ENCODE measurements at regions not wholly inside any gene's neighbourhood (a gene's known extent, or its start where the extent isn't known, plus 50 kb on each side); places are given as distances from the start of the nearest gene placed in this dataset.

DNA sequence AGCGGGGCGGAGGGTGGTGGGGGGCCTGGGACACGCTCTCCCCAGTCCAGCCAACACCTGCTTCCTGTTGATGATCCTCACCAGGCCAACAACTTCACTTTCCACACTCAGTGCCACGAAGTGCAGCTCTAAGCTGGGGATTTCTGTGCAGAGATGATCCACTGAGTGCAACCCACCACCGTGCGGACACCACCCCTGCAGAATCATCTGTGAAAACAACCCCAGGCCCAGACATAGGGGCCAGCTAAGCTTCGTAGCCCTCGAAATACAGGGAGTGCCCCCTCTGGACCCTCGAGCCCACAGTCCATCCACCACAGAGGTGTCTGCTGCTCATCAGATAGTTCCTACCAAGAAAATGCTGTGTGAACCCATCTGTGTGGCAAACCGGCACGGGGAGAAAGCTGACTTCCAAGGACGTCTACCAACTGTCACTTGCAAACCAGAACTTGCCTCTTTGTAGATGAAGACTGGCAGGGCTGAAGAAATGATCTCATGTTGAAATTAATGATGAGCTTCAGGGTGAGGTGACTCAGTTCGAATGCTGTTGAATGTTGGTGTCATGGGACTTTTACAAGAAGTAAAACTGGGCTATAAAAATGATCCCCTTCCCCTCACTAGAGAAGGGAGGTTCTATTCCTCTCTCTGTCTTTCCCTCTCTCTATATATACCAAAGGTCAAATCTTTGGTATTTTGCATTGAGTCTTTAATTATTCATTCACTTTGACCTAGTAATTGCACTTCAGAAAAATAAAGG, 73.4 kb downstream of the MYEOV start:
- Histone ChIP-seq H3K4me3 (ENCODE audit: low read depth, low read length, poor library complexity, severe bottlenecking) (no peak overlapping the region), H3K27ac (ENCODE audit: low read depth, low read length, poor library complexity, severe bottlenecking) (peak overlapping the region; percentile 39), H3K27me3 (replicated peaks; ENCODE audit: insufficient read depth, low read depth, low read length, poor library complexity) (no peaks in the 10 kb centered on the region), H3K4me1 (ENCODE audit: insufficient read depth, low read length, poor library complexity, severe bottlenecking) (peaks cover 24% of the 10 kb centered on the region), H3K9me3 (ENCODE audit: low read depth, low read length, poor library complexity, severe bottlenecking) (peaks cover 9% of the 10 kb centered on the region), H3K36me3 (ENCODE audit: insufficient read depth, low read length, poor library complexity, severe bottlenecking) (peaks cover 58% of the 10 kb centered on the region)
- TF ChIP-seq CTCF (conservative IDR thresholded peaks at IDR 0.05; ENCODE audit: low read depth, low read length) (no peak), EZH2 (IDR thresholded peaks at IDR 0.05; ENCODE audit: borderline replicate concordance, low read depth, low read length, poor library complexity, severe bottlenecking) (no peak)
- intact Hi-C loops (cut with micrococcal nuclease; ENCODE audit: unreplicated experiment): loop anchor here (5.0 kb wide), 1 partner anchor 70 kb away; no protein-coding TSS in a partner anchor
- ChIA-PET POLR2A (ENCODE audit: low non-redundant PET) (no interaction called here), CTCF (no interaction called here)
- no peak for DNase-seq (ENCODE audit: low spot score)
- no TSS peak for BruUV-seq (replicated peaks)

GRCh38 chr11:69368119-69368880, 74.3 kb downstream of the MYEOV start:
- no TSS peak for BruUV-seq (replicated peaks)
- H3K4me3 ChIP-seq (ENCODE audit: low read depth, low read length, poor library complexity, severe bottlenecking): no peak overlapping the region
- ChIA-PET POLR2A (ENCODE audit: low non-redundant PET) (no interaction called here), CTCF (no interaction called here)
- H3K27ac ChIP-seq (ENCODE audit: low read depth, low read length, poor library complexity, severe bottlenecking): no peak overlapping the region
- H3K9me3 ChIP-seq (ENCODE audit: low read depth, low read length, poor library complexity, severe bottlenecking): peaks cover 9% of the 10 kb centered on the region
- no peak for DNase-seq (ENCODE audit: low spot score)
- no peak for TF ChIP-seq CTCF (conservative IDR thresholded peaks at IDR 0.05; ENCODE audit: low read depth, low read length)
- TF ChIP-seq EZH2 (IDR thresholded peaks at IDR 0.05; ENCODE audit: borderline replicate concordance, low read depth, low read length, poor library complexity, severe bottlenecking): no peak
- peaks cover 67% of the 10 kb centered on the region for H3K36me3 ChIP-seq (ENCODE audit: insufficient read depth, low read length, poor library complexity, severe bottlenecking)
- intact Hi-C loops (cut with micrococcal nuclease; ENCODE audit: unreplicated experiment): loop anchor here (5.0 kb wide), 1 partner anchor 71 kb away; no protein-coding TSS in a partner anchor
- peaks cover 22% of the 10 kb centered on the region for H3K4me1 ChIP-seq (ENCODE audit: insufficient read depth, low read length, poor library complexity, severe bottlenecking)
- H3K27me3 ChIP-seq (replicated peaks; ENCODE audit: insufficient read depth, low read depth, low read length, poor library complexity): no peaks in the 10 kb centered on the region

DNA sequence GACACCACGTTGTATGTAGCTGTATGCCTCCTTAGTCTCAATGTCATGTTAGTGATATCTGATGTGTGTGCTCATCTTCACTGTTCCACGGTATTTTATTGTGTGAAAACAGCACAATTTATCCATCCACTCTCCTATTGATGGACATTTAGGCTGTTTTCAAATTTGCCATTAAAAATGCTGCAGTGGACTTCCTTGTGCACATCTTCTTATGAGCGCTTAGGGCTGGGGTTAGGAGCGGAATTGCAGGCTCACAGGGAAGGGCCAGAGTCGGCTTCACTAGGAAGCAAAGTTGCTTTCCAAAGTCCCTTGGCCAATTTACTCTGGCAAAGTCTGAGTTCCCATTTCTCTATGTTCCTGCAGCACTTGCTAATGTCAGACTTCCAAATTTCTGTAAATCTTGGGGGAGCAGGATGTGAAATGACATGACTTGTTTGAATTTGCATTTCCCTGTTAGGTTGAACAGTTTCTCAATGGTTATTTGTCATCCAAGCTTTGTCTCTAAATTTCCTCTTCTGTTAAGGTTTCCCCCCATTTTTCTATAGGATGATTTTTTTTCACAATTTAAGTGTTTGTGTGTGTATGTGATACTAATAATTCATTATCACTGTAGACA, 75.4 kb downstream of the MYEOV start:
- no TSS peak for BruUV-seq (replicated peaks)
- TF ChIP-seq CTCF (conservative IDR thresholded peaks at IDR 0.05; ENCODE audit: low read depth, low read length) (no peak), EZH2 (IDR thresholded peaks at IDR 0.05; ENCODE audit: borderline replicate concordance, low read depth, low read length, poor library complexity, severe bottlenecking) (no peak)
- ChIA-PET CTCF (no interaction called here), POLR2A (ENCODE audit: low non-redundant PET) (no interaction called here)
- intact Hi-C loops (cut with micrococcal nuclease; ENCODE audit: unreplicated experiment): loop anchor here (5.0 kb wide), 1 partner anchor 72 kb away; no protein-coding TSS in a partner anchor
- Histone ChIP-seq H3K4me1 (ENCODE audit: insufficient read depth, low read length, poor library complexity, severe bottlenecking) (peaks cover 17% of the 10 kb centered on the region), H3K27ac (ENCODE audit: low read depth, low read length, poor library complexity, severe bottlenecking) (no peak overlapping the region), H3K9me3 (ENCODE audit: low read depth, low read length, poor library complexity, severe bottlenecking) (peaks cover 9% of the 10 kb centered on the region), H3K27me3 (replicated peaks; ENCODE audit: insufficient read depth, low read depth, low read length, poor library complexity) (no peaks in the 10 kb centered on the region), H3K36me3 (ENCODE audit: insufficient read depth, low read length, poor library complexity, severe bottlenecking) (peaks cover 74% of the 10 kb centered on the region), H3K4me3 (ENCODE audit: low read depth, low read length, poor library complexity, severe bottlenecking) (no peak overlapping the region)
- no peak for DNase-seq (ENCODE audit: low spot score)
